ENCODE measurements at regions not wholly inside any gene's neighbourhood (a gene's known extent, or its start where the extent isn't known, plus 50 kb on each side); places are given as distances from the start of the nearest gene placed in this dataset.
A peak's percentile ranks its signal among the peaks of the same experiment; 100 is the strongest.

DNA sequence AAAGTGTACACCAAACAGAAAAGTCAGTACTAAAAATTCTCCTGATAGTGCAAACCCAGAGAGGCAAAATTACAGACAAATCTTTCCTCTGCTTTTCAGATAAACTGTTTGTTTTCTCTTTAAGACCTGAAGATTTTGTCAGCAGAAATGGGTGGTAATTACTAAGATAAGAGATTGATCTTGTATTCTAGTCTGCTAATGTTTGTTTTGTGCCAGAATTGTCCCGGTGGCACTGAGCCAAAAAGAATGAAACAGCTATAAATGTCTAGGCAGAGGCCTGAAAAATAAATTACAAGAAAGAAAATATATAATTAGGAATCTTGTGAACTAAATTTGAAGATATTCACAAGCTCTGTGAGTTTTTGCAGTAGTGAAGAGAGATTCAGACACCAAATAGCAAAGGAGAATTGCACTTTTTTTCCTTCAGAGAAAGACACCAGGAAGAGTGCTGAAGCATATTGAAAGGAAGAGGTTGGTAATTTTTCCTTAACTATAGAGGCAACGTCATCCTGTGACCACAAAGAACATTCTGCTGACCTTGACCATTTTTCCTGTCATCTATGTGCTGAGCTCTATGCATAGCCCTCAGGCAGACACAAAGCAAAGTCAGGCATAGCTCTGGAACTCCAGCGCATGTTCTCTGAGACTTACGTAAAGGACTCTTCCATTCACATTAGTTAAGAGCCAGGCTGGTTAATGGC, 314.5 kb upstream of the RASGEF1B start:
- Histone ChIP-seq H3K27me3 (ENCODE audit: control insufficient read depth in 2 of 2, insufficient read depth in 2 of 2, low read length in 2 of 2) (no peaks in the 10 kb centered on the region), H3K9me3 (replicated peaks in 1 of 2; ENCODE audit: control insufficient read depth in 1 of 2, insufficient read depth in 1 of 2, low read length in 2 of 2) (no peaks in the 10 kb centered on the region), H3K79me2 (ENCODE audit: insufficient read depth, low read length) (no peaks in the 10 kb centered on the region), H3K27ac (ENCODE audit: low read depth in 1 of 2, low read length in 2 of 2) (no peak overlapping the region), H3K4me3 (replicated peaks in 1 of 3; ENCODE audit: low read depth in 2 of 3, low read length in 3 of 3) (no peak overlapping the region), H3K4me2 (replicated peaks; ENCODE audit: extremely low read depth, low read length, poor library complexity, severe bottlenecking) (no peak overlapping the region), H3K4me1 (ENCODE audit: control insufficient read depth in 1 of 2, insufficient read depth in 2 of 2, low read length in 2 of 2) (no peaks in the 10 kb centered on the region), H3K9ac (ENCODE audit: insufficient read depth, low read length, poor library complexity, severe bottlenecking) (no peak overlapping the region), H4K20me1 (ENCODE audit: insufficient read depth, low read length) (no peaks in the 10 kb centered on the region), H2AFZ (ENCODE audit: insufficient read depth, low read depth, low read length, poor library complexity, severe bottlenecking) (peak overlapping the region; percentile 7), H3K36me3 (replicated peaks in 1 of 2; ENCODE audit: control insufficient read depth in 1 of 2, insufficient read depth in 2 of 2, low read length in 2 of 2) (no peaks in the 10 kb centered on the region)
- H3K36me3 Mint-ChIP-seq, result no peaks in the 10 kb centered on the region
- WGBS (ENCODE audit: insufficient coverage), result 28% methylated on average over 3 of the region's 4 CpGs
- peaks cover 0 to 4% (median 0%) of the 10 kb centered on the region in 7 donors for H3K9me3 Mint-ChIP-seq
- H3K27ac Mint-ChIP-seq, result no peak overlapping the region
- H3K4me3 Mint-ChIP-seq, result no peak overlapping the region
- TF ChIP-seq, protein P1, sequence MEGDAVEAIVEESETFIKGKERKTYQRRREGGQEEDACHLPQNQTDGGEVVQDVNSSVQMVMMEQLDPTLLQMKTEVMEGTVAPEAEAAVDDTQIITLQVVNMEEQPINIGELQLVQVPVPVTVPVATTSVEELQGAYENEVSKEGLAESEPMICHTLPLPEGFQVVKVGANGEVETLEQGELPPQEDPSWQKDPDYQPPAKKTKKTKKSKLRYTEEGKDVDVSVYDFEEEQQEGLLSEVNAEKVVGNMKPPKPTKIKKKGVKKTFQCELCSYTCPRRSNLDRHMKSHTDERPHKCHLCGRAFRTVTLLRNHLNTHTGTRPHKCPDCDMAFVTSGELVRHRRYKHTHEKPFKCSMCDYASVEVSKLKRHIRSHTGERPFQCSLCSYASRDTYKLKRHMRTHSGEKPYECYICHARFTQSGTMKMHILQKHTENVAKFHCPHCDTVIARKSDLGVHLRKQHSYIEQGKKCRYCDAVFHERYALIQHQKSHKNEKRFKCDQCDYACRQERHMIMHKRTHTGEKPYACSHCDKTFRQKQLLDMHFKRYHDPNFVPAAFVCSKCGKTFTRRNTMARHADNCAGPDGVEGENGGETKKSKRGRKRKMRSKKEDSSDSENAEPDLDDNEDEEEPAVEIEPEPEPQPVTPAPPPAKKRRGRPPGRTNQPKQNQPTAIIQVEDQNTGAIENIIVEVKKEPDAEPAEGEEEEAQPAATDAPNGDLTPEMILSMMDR (IDR thresholded peaks at IDR 0.05), result no peak
- intact Hi-C loops (cut with micrococcal nuclease), result no loop called here
- no peak for DNase-seq
- no peaks in the 10 kb centered on the region for H3K27me3 Mint-ChIP-seq (ENCODE audit: low read depth in 3 of 3)
- H3K4me1 Mint-ChIP-seq, result peaks cover 5% of the 10 kb centered on the region

DNA sequence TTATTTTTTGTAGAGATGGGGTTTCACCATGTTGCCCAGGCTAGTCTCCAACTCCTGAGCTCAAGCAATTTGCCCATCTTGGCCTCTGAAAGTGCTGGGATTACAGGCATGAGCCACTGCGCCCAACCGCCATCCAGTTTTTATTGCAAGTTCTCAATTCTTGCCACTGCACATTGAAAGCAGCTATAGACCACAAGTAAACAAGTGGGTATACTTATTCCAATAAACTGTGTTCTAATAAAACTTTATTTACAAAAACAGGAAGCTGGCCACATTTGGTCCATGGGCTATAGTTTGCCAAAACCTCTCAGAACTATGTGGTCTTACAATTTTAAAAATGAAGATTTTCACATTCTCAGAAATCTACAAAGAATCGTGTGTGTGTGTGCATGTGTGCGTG, 313.6 kb upstream of the RASGEF1B start:
- Mint-ChIP-seq H3K36me3 (no peaks in the 10 kb centered on the region), H3K9me3 (peaks cover 0 to 4% (median 0%) of the 10 kb centered on the region in 7 donors), H3K27me3 (ENCODE audit: low read depth in 3 of 3) (no peaks in the 10 kb centered on the region), H3K27ac (no peak overlapping the region), H3K4me3 (no peak overlapping the region), H3K4me1 (peaks cover 5% of the 10 kb centered on the region)
- no peaks in the 10 kb centered on the region for H4K20me1 ChIP-seq (ENCODE audit: insufficient read depth, low read length)
- DNase-seq, result no peak
- intact Hi-C loops (cut with micrococcal nuclease), result no loop called here
- WGBS (ENCODE audit: insufficient coverage), result 93% methylated on average over 2 of the region's 4 CpGs
- H3K4me1 ChIP-seq (ENCODE audit: control insufficient read depth in 1 of 2, insufficient read depth in 2 of 2, low read length in 2 of 2), result no peaks in the 10 kb centered on the region
- H3K9ac ChIP-seq (ENCODE audit: insufficient read depth, low read length, poor library complexity, severe bottlenecking), result no peak overlapping the region
- TF ChIP-seq, protein P1 (IDR thresholded peaks at IDR 0.05), result no peak
- H2AFZ ChIP-seq (ENCODE audit: insufficient read depth, low read depth, low read length, poor library complexity, severe bottlenecking), result no peak overlapping the region
- no peak overlapping the region for H3K4me3 ChIP-seq (replicated peaks in 1 of 3; ENCODE audit: low read depth in 2 of 3, low read length in 3 of 3)
- no peak overlapping the region for H3K4me2 ChIP-seq (replicated peaks; ENCODE audit: extremely low read depth, low read length, poor library complexity, severe bottlenecking)
- no peak overlapping the region for H3K27ac ChIP-seq (ENCODE audit: low read depth in 1 of 2, low read length in 2 of 2)
- H3K79me2 ChIP-seq (ENCODE audit: insufficient read depth, low read length), result no peaks in the 10 kb centered on the region
- no peaks in the 10 kb centered on the region for H3K9me3 ChIP-seq (replicated peaks in 1 of 2; ENCODE audit: control insufficient read depth in 1 of 2, insufficient read depth in 1 of 2, low read length in 2 of 2)
- H3K36me3 ChIP-seq (replicated peaks in 1 of 2; ENCODE audit: control insufficient read depth in 1 of 2, insufficient read depth in 2 of 2, low read length in 2 of 2), result no peaks in the 10 kb centered on the region
- H3K27me3 ChIP-seq (ENCODE audit: control insufficient read depth in 2 of 2, insufficient read depth in 2 of 2, low read length in 2 of 2), result no peaks in the 10 kb centered on the region

Measured in CD14-positive monocyte (primary cell).